ENCODE measurements at regions not wholly inside any gene's neighbourhood (a gene's known extent, or its start where the extent isn't known, plus 50 kb on each side); places are given as distances from the start of the nearest gene placed in this dataset.

- H3K27ac Mint-ChIP-seq, result no peak overlapping the region
- H3K4me3 Mint-ChIP-seq, result no peak overlapping the region
- peaks cover 6% of the 10 kb centered on the region for H3K9me3 Mint-ChIP-seq
- peaks cover 3% of the 10 kb centered on the region for H3K36me3 Mint-ChIP-seq
- H3K27me3 Mint-ChIP-seq (ENCODE audit: low read depth), result no peaks in the 10 kb centered on the region
- no peak for DNase-seq (ENCODE audit: low spot score in 2 of 2, unreplicated experiment in 2 of 2)
- no peaks in the 10 kb centered on the region for H3K4me1 Mint-ChIP-seq
- TF ChIP-seq, protein P1, sequence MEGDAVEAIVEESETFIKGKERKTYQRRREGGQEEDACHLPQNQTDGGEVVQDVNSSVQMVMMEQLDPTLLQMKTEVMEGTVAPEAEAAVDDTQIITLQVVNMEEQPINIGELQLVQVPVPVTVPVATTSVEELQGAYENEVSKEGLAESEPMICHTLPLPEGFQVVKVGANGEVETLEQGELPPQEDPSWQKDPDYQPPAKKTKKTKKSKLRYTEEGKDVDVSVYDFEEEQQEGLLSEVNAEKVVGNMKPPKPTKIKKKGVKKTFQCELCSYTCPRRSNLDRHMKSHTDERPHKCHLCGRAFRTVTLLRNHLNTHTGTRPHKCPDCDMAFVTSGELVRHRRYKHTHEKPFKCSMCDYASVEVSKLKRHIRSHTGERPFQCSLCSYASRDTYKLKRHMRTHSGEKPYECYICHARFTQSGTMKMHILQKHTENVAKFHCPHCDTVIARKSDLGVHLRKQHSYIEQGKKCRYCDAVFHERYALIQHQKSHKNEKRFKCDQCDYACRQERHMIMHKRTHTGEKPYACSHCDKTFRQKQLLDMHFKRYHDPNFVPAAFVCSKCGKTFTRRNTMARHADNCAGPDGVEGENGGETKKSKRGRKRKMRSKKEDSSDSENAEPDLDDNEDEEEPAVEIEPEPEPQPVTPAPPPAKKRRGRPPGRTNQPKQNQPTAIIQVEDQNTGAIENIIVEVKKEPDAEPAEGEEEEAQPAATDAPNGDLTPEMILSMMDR (IDR thresholded peaks at IDR 0.05; ENCODE audit: unreplicated experiment), result no peak
Observed at GRCh38 chr3:76754247-76754646, 285.7 kb upstream of the ROBO2 start.

GRCh38 chr3:76756577-76756976 is 283.3 kb upstream of the ROBO2 start:
- Mint-ChIP-seq H3K27me3 (ENCODE audit: low read depth) (no peaks in the 10 kb centered on the region), H3K36me3 (no peaks in the 10 kb centered on the region), H3K4me1 (no peaks in the 10 kb centered on the region), H3K4me3 (no peak overlapping the region), H3K9me3 (no peaks in the 10 kb centered on the region), H3K27ac (no peak overlapping the region)
- DNase-seq (ENCODE audit: low spot score in 2 of 2, unreplicated experiment in 2 of 2), result no peak
- TF ChIP-seq, protein P1 (IDR thresholded peaks at IDR 0.05; ENCODE audit: unreplicated experiment), result no peak

- H3K4me1 Mint-ChIP-seq, result no peaks in the 10 kb centered on the region
- H3K4me3 Mint-ChIP-seq, result no peak overlapping the region
- no peak for DNase-seq (ENCODE audit: low spot score in 2 of 2, unreplicated experiment in 2 of 2)
- H3K36me3 Mint-ChIP-seq, result no peaks in the 10 kb centered on the region
- H3K27me3 Mint-ChIP-seq (ENCODE audit: low read depth), result no peaks in the 10 kb centered on the region
- TF ChIP-seq, protein P1 (IDR thresholded peaks at IDR 0.05; ENCODE audit: unreplicated experiment), result no peak
- no peak overlapping the region for H3K27ac Mint-ChIP-seq
- no peaks in the 10 kb centered on the region for H3K9me3 Mint-ChIP-seq
Observed at GRCh38 chr3:76760336-76760735, 279.6 kb upstream of the ROBO2 start.

GRCh38 chr3:76765511-76765910 is 274.4 kb upstream of the ROBO2 start:
- Mint-ChIP-seq H3K9me3 (no peaks in the 10 kb centered on the region), H3K36me3 (no peaks in the 10 kb centered on the region), H3K4me1 (no peaks in the 10 kb centered on the region), H3K27me3 (ENCODE audit: low read depth) (no peaks in the 10 kb centered on the region), H3K27ac (no peak overlapping the region), H3K4me3 (no peak overlapping the region)
- TF ChIP-seq, protein P1 (IDR thresholded peaks at IDR 0.05; ENCODE audit: unreplicated experiment), result no peak
- DNase-seq (ENCODE audit: low spot score in 2 of 2, unreplicated experiment in 2 of 2), result no peak

DNA sequence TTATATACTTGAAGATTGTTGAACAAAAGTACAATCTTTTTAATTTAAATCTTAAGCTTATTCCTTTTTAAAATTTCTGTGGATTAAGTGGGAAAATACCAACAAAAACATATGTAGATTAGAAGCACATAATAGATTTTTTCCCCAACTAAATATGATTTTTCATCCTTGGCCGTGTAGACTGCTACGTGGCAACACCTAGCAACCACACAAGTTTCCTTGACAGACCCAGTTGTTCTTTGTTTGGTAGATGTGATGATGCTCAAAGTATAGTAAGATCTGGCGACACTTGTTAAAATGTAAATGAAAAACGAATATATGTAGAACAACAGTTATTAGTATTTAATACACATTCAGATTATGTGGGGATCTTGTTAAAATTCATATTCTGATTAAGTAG is 271.0 kb upstream of the ROBO2 start:
- DNase-seq (ENCODE audit: low spot score in 2 of 2, unreplicated experiment in 2 of 2), result no peak
- H3K4me3 Mint-ChIP-seq, result no peak overlapping the region
- no peaks in the 10 kb centered on the region for H3K9me3 Mint-ChIP-seq
- peaks cover 1% of the 10 kb centered on the region for H3K4me1 Mint-ChIP-seq
- TF ChIP-seq, protein P1 (IDR thresholded peaks at IDR 0.05; ENCODE audit: unreplicated experiment), result no peak
- H3K27ac Mint-ChIP-seq, result no peak overlapping the region
- H3K36me3 Mint-ChIP-seq, result no peaks in the 10 kb centered on the region
- H3K27me3 Mint-ChIP-seq (ENCODE audit: low read depth), result no peaks in the 10 kb centered on the region

DNA sequence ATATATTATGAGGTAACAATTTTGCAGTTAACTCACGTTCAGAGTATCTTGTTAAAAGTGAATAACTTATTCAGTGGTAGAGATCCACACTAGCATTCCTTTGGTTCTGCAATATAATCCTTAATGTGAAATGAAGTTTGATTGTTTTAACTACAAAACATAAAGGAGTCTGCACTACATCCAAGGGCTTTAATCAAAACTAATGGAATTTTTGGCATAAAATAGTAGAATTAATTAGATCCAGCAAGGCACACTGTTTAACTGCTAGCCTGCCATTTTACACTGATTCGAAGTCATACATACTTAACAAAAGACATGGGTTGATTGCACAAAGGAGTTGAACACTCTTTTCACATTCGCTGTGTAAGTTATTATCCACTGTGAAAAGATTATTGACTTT is 263.0 kb upstream of the ROBO2 start:
- Mint-ChIP-seq H3K36me3 (peaks cover 10% of the 10 kb centered on the region), H3K4me3 (no peak overlapping the region), H3K4me1 (peaks cover 13% of the 10 kb centered on the region), H3K27me3 (ENCODE audit: low read depth) (no peaks in the 10 kb centered on the region), H3K9me3 (peaks cover 29% of the 10 kb centered on the region), H3K27ac (no peak overlapping the region)
- no peak for DNase-seq (ENCODE audit: low spot score in 2 of 2, unreplicated experiment in 2 of 2)
- TF ChIP-seq, protein P1 (IDR thresholded peaks at IDR 0.05; ENCODE audit: unreplicated experiment), result no peak
